Spleen (tissue), 11 donors: ENCODE measurements at regions not wholly inside any gene's neighbourhood (a gene's known extent, or its start where the extent isn't known, plus 50 kb on each side); places are given as distances from the start of the nearest gene placed in this dataset.

Source experiments
- DNase-seq: peaks from one replicate; pipeline ENCODE4 v3.0.0-alpha.2; 2020
- H3K27ac ChIP-seq, 8 donors: fragments of 200-600 bp; sonication (generic) in 7 of 8; 1 replicate in 4 of 8; 2 replicates in 4 of 8; pipeline versions ENCODE4 v1.5.0 to v1.8.0; 2016 to 2021; ENCODE audit warnings: inconsistent platforms in 4 of 8, mild to moderate bottlenecking in 4 of 8, moderate library complexity in 1 of 8
- H3K27me3 ChIP-seq, 7 donors: fragments of 200-600 bp; sonication (generic) in 6 of 7; replicated peaks in 1 of 7; 1 replicate in 4 of 7; 2 replicates in 3 of 7; pipeline versions ENCODE4 v1.5.0 to v1.8.0; 2016 to 2021; ENCODE audit warnings: inconsistent platforms in 3 of 7, mild to moderate bottlenecking in 1 of 7
- H3K36me3 ChIP-seq, 6 donors: fragments of 200-600 bp; sonication (generic) in 5 of 6; 1 replicate in 4 of 6; 2 replicates in 2 of 6; pipeline versions ENCODE4 v1.5.0 to v1.8.0; 2016 to 2021; ENCODE audit warnings: inconsistent platforms in 2 of 6
- H3K4me1 ChIP-seq, 6 donors: fragments of 200-600 bp; sonication (generic) in 5 of 6; 1 replicate in 3 of 6; 2 replicates in 3 of 6; pipeline versions ENCODE4 v1.5.0 to v1.8.0; 2016 to 2021; ENCODE audit warnings: inconsistent platforms in 3 of 6
- H3K4me3 ChIP-seq, 8 donors: fragments of 200-600 bp; sonication (generic) in 7 of 8; 1 replicate in 4 of 8; 2 replicates in 4 of 8; pipeline versions ENCODE4 v1.5.0 to v1.8.0; 2016 to 2021; ENCODE audit warnings: inconsistent platforms in 4 of 8, mild to moderate bottlenecking in 4 of 8, moderate library complexity in 2 of 8
- H3K9me3 ChIP-seq, 8 donors: fragments of 200-600 bp; sonication (generic) in 7 of 8; 1 replicate in 4 of 8; 2 replicates in 4 of 8; pipeline versions ENCODE4 v1.5.0 to v1.8.0; 2016 to 2021; ENCODE audit warnings: inconsistent platforms in 4 of 8
- POLR2A ChIP-seq, 3 donors: fragments of 450-650 bp; IDR thresholded peaks; one replicate each; pipeline ENCODE4 v1.5.1; 2017; ENCODE audit warnings: antibody characterized with exemption in 3 of 3, mild to moderate bottlenecking in 1 of 3
- POLR2AphosphoS5 ChIP-seq, 3 donors: sonication (generic); formaldehyde crosslinking; IDR thresholded peaks; one replicate each; pipeline ENCODE4 v1.5.1; 2017; ENCODE audit warnings: antibody characterized with exemption in 3 of 3
- WGBS, 5 donors: extraction: QIAGEN DNeasy Blood & Tissue Kit in 3 of 5; methylation state at CpG; one replicate each; pipeline versions ENCODE4 v1.1.5 to v1.1.7; 2013 to 2018; 5-methylcytosine and 5-hydroxymethylcytosine counted together
- intact Hi-C: fragments of 100-400 bp; cut with DNase I; formaldehyde crosslinking; loops from one replicate; pipeline ENCODE4 v1.15.0; 2023; ENCODE audit warnings: low total_unique reads
- TF ChIP-seq, protein P1 (sequence below), 11 experiments: fragments of 200-600 bp in 7 of 11; fragments of 450-650 bp in 4 of 11; sonication (generic) in 4 of 11; IDR thresholded peaks in 8 of 11; conservative IDR thresholded peaks in 3 of 11; 1 replicate in 7 of 11; 2 replicates in 4 of 11; pipeline versions ENCODE4 v1.4.0 to v1.8.0; 2016 to 2021; ENCODE audit warnings: antibody characterized with exemption in 11 of 11, inconsistent platforms in 4 of 11, mild to moderate bottlenecking in 1 of 11
- donor health status: healthy with polysubstance abuse.
- donor health status: DM: no; HTN: no; CAD: no; lungs with moderate emphysema.
- donor health status: DM: no; HTN: no; CAD: no.
- donor health status: Bipolar disorder and iron deficiency.
- donor health status: healthy.
- donor health status: DM: no; HTN: no; CAD: no.
- donor health status: DM: yes; HTN: yes; CAD: no.

GRCh38 chr4:22091352-22091717 is 142.8 kb upstream of the KCNIP4 start:
- Histone ChIP-seq H3K4me1 (no peaks in the 10 kb centered on the region), H3K36me3 (no peaks in the 10 kb centered on the region), H3K9me3 (peaks cover 0 to 30% (median 17%) of the 10 kb centered on the region in 8 donors), H3K27me3 (no peaks in the 10 kb centered on the region), H3K4me3 (no peak overlapping the region), H3K27ac (no peak overlapping the region)
- DNase-seq = no peak
- intact Hi-C loops = no loop called here
- TF ChIP-seq POLR2A (IDR thresholded peaks at IDR 0.05) (no peak), POLR2AphosphoS5 (IDR thresholded peaks at IDR 0.05) (no peak)
- TF ChIP-seq, protein P1, sequence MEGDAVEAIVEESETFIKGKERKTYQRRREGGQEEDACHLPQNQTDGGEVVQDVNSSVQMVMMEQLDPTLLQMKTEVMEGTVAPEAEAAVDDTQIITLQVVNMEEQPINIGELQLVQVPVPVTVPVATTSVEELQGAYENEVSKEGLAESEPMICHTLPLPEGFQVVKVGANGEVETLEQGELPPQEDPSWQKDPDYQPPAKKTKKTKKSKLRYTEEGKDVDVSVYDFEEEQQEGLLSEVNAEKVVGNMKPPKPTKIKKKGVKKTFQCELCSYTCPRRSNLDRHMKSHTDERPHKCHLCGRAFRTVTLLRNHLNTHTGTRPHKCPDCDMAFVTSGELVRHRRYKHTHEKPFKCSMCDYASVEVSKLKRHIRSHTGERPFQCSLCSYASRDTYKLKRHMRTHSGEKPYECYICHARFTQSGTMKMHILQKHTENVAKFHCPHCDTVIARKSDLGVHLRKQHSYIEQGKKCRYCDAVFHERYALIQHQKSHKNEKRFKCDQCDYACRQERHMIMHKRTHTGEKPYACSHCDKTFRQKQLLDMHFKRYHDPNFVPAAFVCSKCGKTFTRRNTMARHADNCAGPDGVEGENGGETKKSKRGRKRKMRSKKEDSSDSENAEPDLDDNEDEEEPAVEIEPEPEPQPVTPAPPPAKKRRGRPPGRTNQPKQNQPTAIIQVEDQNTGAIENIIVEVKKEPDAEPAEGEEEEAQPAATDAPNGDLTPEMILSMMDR (IDR thresholded peaks at IDR 0.05 in 8 of 11, conservative IDR thresholded peaks at IDR 0.05 in 3 of 11) = no peak

DNA sequence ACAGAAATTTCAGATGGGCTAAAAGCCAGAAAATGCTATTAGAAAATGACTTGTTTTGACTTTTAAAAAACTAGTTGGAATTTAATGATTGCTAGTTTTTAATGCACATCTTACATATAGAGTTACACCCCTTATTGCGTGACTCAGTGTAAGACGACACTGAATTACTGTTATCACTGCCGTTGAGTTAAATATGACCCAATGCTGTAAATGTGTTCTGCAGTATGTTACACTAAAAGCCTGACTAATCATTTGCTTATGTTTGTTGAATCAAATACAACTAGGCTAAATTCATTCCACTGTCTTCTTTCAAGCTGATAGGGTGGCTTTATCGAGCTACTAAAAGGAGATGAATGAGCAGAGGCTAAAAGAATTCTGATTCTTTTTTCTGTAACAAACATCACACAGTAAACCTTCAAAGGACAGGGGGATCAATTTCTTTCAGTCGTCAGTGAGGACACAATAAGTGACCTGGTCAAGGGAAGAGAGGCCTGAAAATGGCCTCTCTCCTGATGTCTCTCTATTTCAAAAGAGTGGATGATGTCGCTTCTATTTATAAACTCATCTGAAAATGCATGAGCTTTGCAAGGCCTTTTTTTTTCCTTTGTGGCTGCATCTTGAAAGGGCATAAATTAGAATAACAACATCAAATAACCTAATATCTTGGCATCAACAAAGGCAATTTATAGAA is 142.2 kb upstream of the KCNIP4 start:
- Histone ChIP-seq H3K9me3 (peaks cover 0 to 35% (median 22%) of the 10 kb centered on the region in 8 donors), H3K36me3 (no peaks in the 10 kb centered on the region), H3K4me1 (no peaks in the 10 kb centered on the region), H3K27ac (no peak overlapping the region), H3K4me3 (no peak overlapping the region), H3K27me3 (no peaks in the 10 kb centered on the region)
- intact Hi-C loops = no loop called here
- TF ChIP-seq POLR2AphosphoS5 (IDR thresholded peaks at IDR 0.05) = no peak
- TF ChIP-seq POLR2A (IDR thresholded peaks at IDR 0.05) = no peak
- TF ChIP-seq, protein P1 (IDR thresholded peaks at IDR 0.05 in 8 of 11, conservative IDR thresholded peaks at IDR 0.05 in 3 of 11) = no peak
- no peak for DNase-seq
- 64 to 72% (median 69%) methylated on average over 6 of the region's 6 CpGs for WGBS, 5 donors

GRCh38 chr4:22077571-22077970 is 129.0 kb upstream of the KCNIP4 start:
- no peak for DNase-seq
- WGBS, 5 donors = 81 to 97% (median 97%) methylated on average over 1 of the region's 1 CpG
- H3K36me3 ChIP-seq = no peaks in the 10 kb centered on the region
- intact Hi-C loops = no loop called here
- no peak for TF ChIP-seq POLR2AphosphoS5 (IDR thresholded peaks at IDR 0.05)
- no peak for TF ChIP-seq POLR2A (IDR thresholded peaks at IDR 0.05)
- TF ChIP-seq, protein P1 (IDR thresholded peaks at IDR 0.05 in 8 of 11, conservative IDR thresholded peaks at IDR 0.05 in 3 of 11) = no peak
- no peak overlapping the region for H3K4me3 ChIP-seq
- peaks cover 0 to 49% (median 17%) of the 10 kb centered on the region in 8 donors for H3K9me3 ChIP-seq
- H3K27me3 ChIP-seq = no peaks in the 10 kb centered on the region
- no peak overlapping the region for H3K27ac ChIP-seq
- H3K4me1 ChIP-seq = no peaks in the 10 kb centered on the region

DNA sequence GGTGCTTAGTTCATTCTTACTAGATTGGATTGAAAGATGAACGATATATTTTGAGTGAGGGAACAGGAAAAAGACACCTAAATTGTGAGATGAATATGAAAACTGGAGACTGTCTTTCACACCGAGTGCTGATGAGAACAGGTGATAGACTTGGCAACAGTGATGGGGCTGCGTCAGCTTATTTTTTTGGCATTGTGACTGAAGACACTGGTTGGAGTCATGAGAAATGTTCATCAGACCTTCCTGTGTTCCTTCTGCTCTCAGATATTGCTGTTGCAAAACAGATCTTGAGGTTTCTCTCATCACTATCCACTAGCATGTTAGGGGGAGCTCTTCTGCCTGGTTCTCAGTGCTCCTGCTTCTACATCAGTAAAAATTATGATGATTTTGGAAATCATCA is 124.2 kb upstream of the KCNIP4 start:
- intact Hi-C loops = no loop called here
- no peak for DNase-seq
- no peaks in the 10 kb centered on the region for H3K27me3 ChIP-seq
- H3K9me3 ChIP-seq = peaks cover 0 to 30% (median 7%) of the 10 kb centered on the region in 8 donors
- no peaks in the 10 kb centered on the region for H3K36me3 ChIP-seq
- TF ChIP-seq POLR2A (IDR thresholded peaks at IDR 0.05) (no peak), POLR2AphosphoS5 (IDR thresholded peaks at IDR 0.05) (no peak)
- TF ChIP-seq, protein P1 (IDR thresholded peaks at IDR 0.05 in 8 of 11, conservative IDR thresholded peaks at IDR 0.05 in 3 of 11) = no peak
- no peaks in the 10 kb centered on the region for H3K4me1 ChIP-seq
- no peak overlapping the region for H3K27ac ChIP-seq
- no peak overlapping the region for H3K4me3 ChIP-seq
- 75 to 88% (median 81%) methylated on average over 3 of the region's 3 CpGs for WGBS, 5 donors
